Mesodermal cell (in vitro differentiated cells): ENCODE measurements at regions not wholly inside any gene's neighbourhood (a gene's known extent, or its start where the extent isn't known, plus 50 kb on each side); places are given as distances from the start of the nearest gene placed in this dataset.

Source experiments
- H3K27ac ChIP-seq: 2 replicates; pipeline ENCODE4 v1.7.0; 2013; ENCODE audit warnings: mild to moderate bottlenecking, low read depth, low read length, moderate library complexity; ENCODE audit not compliant: severe bottlenecking
- H3K36me3 ChIP-seq: 2 replicates; pipeline ENCODE4 v1.7.1; 2013; ENCODE audit warnings: mild to moderate bottlenecking, low read length, moderate library complexity; ENCODE audit not compliant: control insufficient read depth, insufficient read depth
- H3K4me1 ChIP-seq: one replicate; pipeline ENCODE4 v1.7.1; 2013; ENCODE audit warnings: mild to moderate bottlenecking, low read length; ENCODE audit not compliant: insufficient read depth, control insufficient read depth, poor library complexity, severe bottlenecking
- H3K4me3 ChIP-seq: 2 replicates; pipeline ENCODE4 v1.7.0; 2013; ENCODE audit warnings: low read length, control low read depth, mild to moderate bottlenecking; ENCODE audit not compliant: insufficient read depth, poor library complexity, severe bottlenecking; ENCODE audit errors: extremely low read depth
- H3K9me3 ChIP-seq: 2 replicates; pipeline ENCODE4 v1.7.1; 2013; ENCODE audit warnings: mild to moderate bottlenecking, low read length, moderate library complexity; ENCODE audit not compliant: control insufficient read depth
- WGBS, 2 experiments: methylation state at CpG; one replicate each; pipeline ENCODE4 v1.1.5; 2013; ENCODE audit warnings: missing lambda C conversion rate in 2 of 2; ENCODE audit not compliant: insufficient coverage in 2 of 2; 5-methylcytosine and 5-hydroxymethylcytosine counted together

- no peaks in the 10 kb centered on the region for H3K9me3 ChIP-seq
- WGBS, 2 experiments = 76 to 83% methylated on average over 1 to 2 of the region's 2 CpGs
- no peak overlapping the region for H3K27ac ChIP-seq
- no peak overlapping the region for H3K4me3 ChIP-seq
- H3K4me1 ChIP-seq = no peaks in the 10 kb centered on the region
- H3K36me3 ChIP-seq = no peaks in the 10 kb centered on the region
Observed at GRCh38 chr21:28334407-28334806, 658.3 kb downstream of the LTN1 start.

- Histone ChIP-seq H3K4me1 (no peaks in the 10 kb centered on the region), H3K36me3 (no peaks in the 10 kb centered on the region), H3K9me3 (no peaks in the 10 kb centered on the region), H3K27ac (no peak overlapping the region), H3K4me3 (no peak overlapping the region)
- no CpG with 5 or more reads among the region's 3 CpGs for WGBS, 2 experiments
Observed at GRCh38 chr21:28333578-28334075, 659.0 kb downstream of the LTN1 start.

- Histone ChIP-seq H3K36me3 (no peaks in the 10 kb centered on the region), H3K9me3 (no peaks in the 10 kb centered on the region), H3K27ac (no peak overlapping the region), H3K4me1 (no peaks in the 10 kb centered on the region), H3K4me3 (no peak overlapping the region)
- 100% methylated on average over 1 of the region's 1 CpG; no CpG with 5 or more reads in 1 of the 2 experiments for WGBS, 2 experiments
Observed at GRCh38 chr21:28332796-28333195, 659.9 kb downstream of the LTN1 start.

- WGBS, 2 experiments = no CpG with 5 or more reads among the region's 1 CpG
- no peaks in the 10 kb centered on the region for H3K9me3 ChIP-seq
- no peaks in the 10 kb centered on the region for H3K36me3 ChIP-seq
- H3K4me3 ChIP-seq = no peak overlapping the region
- H3K4me1 ChIP-seq = no peaks in the 10 kb centered on the region
- H3K27ac ChIP-seq = no peak overlapping the region
Observed at GRCh38 chr21:28325618-28326017, 667.1 kb downstream of the LTN1 start.

- no peaks in the 10 kb centered on the region for H3K9me3 ChIP-seq
- H3K27ac ChIP-seq = no peak overlapping the region
- no peak overlapping the region for H3K4me3 ChIP-seq
- no peaks in the 10 kb centered on the region for H3K36me3 ChIP-seq
- no peaks in the 10 kb centered on the region for H3K4me1 ChIP-seq
- no CpG with 5 or more reads among the region's 2 CpGs for whole genome bisulfite sequencing, 2 experiments
Observed at GRCh38 chr21:28324690-28325089, 668.0 kb downstream of the LTN1 start.

GRCh38 chr21:28317177-28317950 is 675.3 kb downstream of the LTN1 start:
- Histone ChIP-seq H3K4me3 (no peak overlapping the region), H3K27ac (no peak overlapping the region), H3K4me1 (no peaks in the 10 kb centered on the region), H3K9me3 (no peaks in the 10 kb centered on the region), H3K36me3 (no peaks in the 10 kb centered on the region)
- 83 to 86% methylated on average over 2 to 3 of the region's 3 CpGs for WGBS, 2 experiments

- Histone ChIP-seq H3K27ac (no peak overlapping the region), H3K36me3 (no peaks in the 10 kb centered on the region), H3K4me3 (no peak overlapping the region), H3K9me3 (no peaks in the 10 kb centered on the region), H3K4me1 (no peaks in the 10 kb centered on the region)
- WGBS, 2 experiments = 80 to 86% methylated on average over 1 to 2 of the region's 2 CpGs
Observed at GRCh38 chr21:28311411-28312190, 681.1 kb downstream of the LTN1 start.

- H3K36me3 ChIP-seq = no peaks in the 10 kb centered on the region
- no peaks in the 10 kb centered on the region for H3K9me3 ChIP-seq
- no peak overlapping the region for H3K4me3 ChIP-seq
- no peaks in the 10 kb centered on the region for H3K4me1 ChIP-seq
- H3K27ac ChIP-seq = no peak overlapping the region
Observed at GRCh38 chr21:28310711-28311110, 682.0 kb downstream of the LTN1 start.

GRCh38 chr21:28310171-28310685 is 682.4 kb downstream of the LTN1 start:
- no peaks in the 10 kb centered on the region for H3K9me3 ChIP-seq
- H3K36me3 ChIP-seq = no peaks in the 10 kb centered on the region
- no peak overlapping the region for H3K4me3 ChIP-seq
- H3K27ac ChIP-seq = no peak overlapping the region
- WGBS, 2 experiments = 93 to 100% methylated on average over 2 of the region's 5 CpGs
- H3K4me1 ChIP-seq = no peaks in the 10 kb centered on the region

GRCh38 chr21:28309596-28309995 is 683.1 kb downstream of the LTN1 start:
- no peaks in the 10 kb centered on the region for H3K4me1 ChIP-seq
- no peaks in the 10 kb centered on the region for H3K36me3 ChIP-seq
- no CpG with 5 or more reads among the region's 2 CpGs for WGBS, 2 experiments
- H3K27ac ChIP-seq = no peak overlapping the region
- H3K9me3 ChIP-seq = no peaks in the 10 kb centered on the region
- no peak overlapping the region for H3K4me3 ChIP-seq

GRCh38 chr21:28308516-28308915 is 684.2 kb downstream of the LTN1 start:
- H3K4me3 ChIP-seq = no peak overlapping the region
- H3K4me1 ChIP-seq = no peaks in the 10 kb centered on the region
- no peaks in the 10 kb centered on the region for H3K9me3 ChIP-seq
- H3K36me3 ChIP-seq = no peaks in the 10 kb centered on the region
- 100% methylated on average over 1 of the region's 1 CpG for WGBS, 2 experiments
- no peak overlapping the region for H3K27ac ChIP-seq
